Keratinocyte (primary cell): ENCODE measurements at regions not wholly inside any gene's neighbourhood (a gene's known extent, or its start where the extent isn't known, plus 50 kb on each side); places are given as distances from the start of the nearest gene placed in this dataset.

Experiments used
- DNase-seq: peaks from one replicate; pipeline ENCODE4 v3.0.0-alpha.2; 2011; ENCODE audit warnings: low read depth, missing footprints, low spot score
- FAIRE-seq: peaks from 2 replicates; lab custom pipeline; 2011; peaks lifted over from hg19 to GRCh38; lab: Jason Lieb, UNC
- H2AFZ ChIP-seq: 2 replicates; pipeline ENCODE4 v1.6.0; 2012; ENCODE audit warnings: low read length, control low read depth, inconsistent platforms; ENCODE audit not compliant: control insufficient read depth
- H3K27ac ChIP-seq: 2 replicates; pipeline ENCODE4 v1.5.1; 2011; ENCODE audit warnings: low read length; ENCODE audit not compliant: control insufficient read depth, insufficient read depth
- H3K27me3 ChIP-seq: 3 replicates; pipeline ENCODE4 v1.6.0; 2011; ENCODE audit warnings: low read length; ENCODE audit not compliant: control insufficient read depth, insufficient read depth; ENCODE audit errors: extremely low read depth
- H3K36me3 ChIP-seq, 2 experiments: 2 replicates in 1 of 2; 3 replicates in 1 of 2; pipeline ENCODE4 v1.5.1; 2011; ENCODE audit warnings: low read length in 2 of 2, mild to moderate bottlenecking in 1 of 2; ENCODE audit not compliant: control insufficient read depth in 2 of 2, insufficient read depth in 2 of 2; ENCODE audit errors: extremely low read depth in 1 of 2
- H3K4me1 ChIP-seq: 3 replicates; pipeline ENCODE4 v1.5.1; 2011; ENCODE audit warnings: low read length; ENCODE audit not compliant: control insufficient read depth, insufficient read depth; ENCODE audit errors: extremely low read depth
- H3K4me2 ChIP-seq: 3 replicates; pipeline ENCODE4 v1.6.0; 2011; ENCODE audit warnings: low read depth, low read length; ENCODE audit not compliant: control insufficient read depth, insufficient read depth; ENCODE audit errors: extremely low read depth
- H3K4me3 ChIP-seq, 3 experiments: fragments of 200-600 bp in 1 of 3; sonication (generic) in 1 of 3; 2 replicates in 2 of 3; 3 replicates in 1 of 3; pipeline ENCODE4 v1.5.1; 2011 to 2016; ENCODE audit warnings: low read length in 3 of 3, mild to moderate bottlenecking in 3 of 3, control low read depth in 2 of 3, inconsistent platforms in 1 of 3, low read depth in 1 of 3, mixed read lengths in 1 of 3, mixed run types in 1 of 3, moderate library complexity in 1 of 3; ENCODE audit not compliant: control insufficient read depth in 2 of 3, insufficient read depth in 2 of 3; ENCODE audit errors: extremely low read depth in 1 of 3
- H3K79me2 ChIP-seq: 2 replicates; pipeline ENCODE4 v1.6.0; 2012; ENCODE audit warnings: low read length; ENCODE audit not compliant: control insufficient read depth, insufficient read depth
- H3K9ac ChIP-seq: 3 replicates; pipeline ENCODE4 v1.6.0; 2011; ENCODE audit warnings: low read length; ENCODE audit not compliant: control insufficient read depth, insufficient read depth; ENCODE audit errors: extremely low read depth
- H3K9me1 ChIP-seq: 3 replicates; pipeline ENCODE4 v1.6.0; 2011; ENCODE audit warnings: low read length; ENCODE audit not compliant: control insufficient read depth, insufficient read depth; ENCODE audit errors: extremely low read depth
- H3K9me3 ChIP-seq: 2 replicates; pipeline ENCODE4 v1.5.1; 2012; ENCODE audit warnings: low read depth, low read length; ENCODE audit not compliant: control insufficient read depth
- H4K20me1 ChIP-seq: 3 replicates; pipeline ENCODE4 v1.6.0; 2011; ENCODE audit warnings: low read length; ENCODE audit not compliant: control insufficient read depth, insufficient read depth; ENCODE audit errors: extremely low read depth
- CTCF ChIP-seq, 3 experiments: IDR thresholded peaks in 1 of 3; conservative IDR thresholded peaks in 1 of 3; optimal IDR thresholded peaks in 1 of 3; 2 replicates in 2 of 3; 3 replicates in 1 of 3; pipeline versions ENCODE3 to v1.5.1; 2011; ENCODE audit warnings: low read length in 3 of 3, mild to moderate bottlenecking in 3 of 3, moderate library complexity in 2 of 3, control low read depth in 1 of 3, inconsistent platforms in 1 of 3; ENCODE audit not compliant: insufficient read depth in 2 of 3; ENCODE audit errors: extremely low read depth in 1 of 3
- EZH2 ChIP-seq: IDR thresholded peaks from one replicate; pipeline ENCODE4 v1.6.1; 2012; ENCODE audit warnings: inconsistent platforms, mild to moderate bottlenecking, low read length, moderate library complexity
- dilution Hi-C: fragments of 300-500 bp; cut with MboI; formaldehyde crosslinking; loops from one replicate; pipeline ENCODE4 v1.7.0; 2020; ENCODE audit warnings: low sequenced_read_pairs; ENCODE audit not compliant: extremely low pct_ligation_motif_present

GRCh38 chr2:200235533-200235932 lies 71.0 kb upstream of the SPATS2L start:
- Histone ChIP-seq H3K4me3 (no peak overlapping the region), H3K79me2 (no peaks in the 10 kb centered on the region), H3K4me1 (no peaks in the 10 kb centered on the region), H2AFZ (no peak overlapping the region), H3K9me3 (no peaks in the 10 kb centered on the region), H3K36me3 (no peaks in the 10 kb centered on the region), H3K9me1 (no peaks in the 10 kb centered on the region), H3K27ac (no peak overlapping the region), H3K27me3 (no peaks in the 10 kb centered on the region), H3K4me2 (no peak overlapping the region), H4K20me1 (no peaks in the 10 kb centered on the region), H3K9ac (no peak overlapping the region)
- no peak for FAIRE-seq
- no peak for DNase-seq
- dilution Hi-C loops, result no loop called here
- TF ChIP-seq EZH2 (no peak), CTCF (optimal IDR thresholded peaks at IDR 0.05 in 1 of 3, IDR thresholded peaks at IDR 0.05 in 1 of 3, conservative IDR thresholded peaks at IDR 0.05 in 1 of 3; ENCODE audit: extremely low read depth in 1 of 3, insufficient read depth in 2 of 3, low read length in 3 of 3) (no peak)

- no peak overlapping the region for H3K27ac ChIP-seq
- no peaks in the 10 kb centered on the region for H3K4me1 ChIP-seq
- H4K20me1 ChIP-seq, result no peaks in the 10 kb centered on the region
- no peak overlapping the region for H2AFZ ChIP-seq
- H3K4me3 ChIP-seq, result no peak overlapping the region
- dilution Hi-C loops, result no loop called here
- no peaks in the 10 kb centered on the region for H3K79me2 ChIP-seq
- H3K4me2 ChIP-seq, result no peak overlapping the region
- H3K9me3 ChIP-seq, result no peaks in the 10 kb centered on the region
- no peak for DNase-seq
- H3K36me3 ChIP-seq, result no peaks in the 10 kb centered on the region
- TF ChIP-seq EZH2, result no peak
- TF ChIP-seq CTCF (optimal IDR thresholded peaks at IDR 0.05 in 1 of 3, IDR thresholded peaks at IDR 0.05 in 1 of 3, conservative IDR thresholded peaks at IDR 0.05 in 1 of 3; ENCODE audit: extremely low read depth in 1 of 3, insufficient read depth in 2 of 3, low read length in 3 of 3), result no peak
- H3K9ac ChIP-seq, result no peak overlapping the region
- H3K27me3 ChIP-seq, result no peaks in the 10 kb centered on the region
- FAIRE-seq, result no peak
- no peaks in the 10 kb centered on the region for H3K9me1 ChIP-seq
Observed at GRCh38 chr2:200239216-200239615, 67.3 kb upstream of the SPATS2L start.
